ENCODE measurements at regions not wholly inside any gene's neighbourhood (a gene's known extent, or its start where the extent isn't known, plus 50 kb on each side); places are given as distances from the start of the nearest gene placed in this dataset.

GRCh38 chr7:21346297-21346696 lies 81.6 kb upstream of the SP4 start:
- TF ChIP-seq CTCF (conservative IDR thresholded peaks at IDR 0.05; ENCODE audit: low read depth, low read length) (no peak), EZH2phosphoT487 (IDR thresholded peaks at IDR 0.05; ENCODE audit: borderline replicate concordance, low read length) (no peak), EZH2 (IDR thresholded peaks at IDR 0.05; ENCODE audit: low read length, unreplicated experiment) (no peak)
